Endothelial cell of umbilical vein (primary cell): ENCODE measurements at regions not wholly inside any gene's neighbourhood (a gene's known extent, or its start where the extent isn't known, plus 50 kb on each side); places are given as distances from the start of the nearest gene placed in this dataset.

Source experiments
- POLR2A ChIP-seq: IDR thresholded peaks from 2 replicates; pipeline ENCODE4 v1.6.1; 2012; ENCODE audit warnings: low read depth, mild to moderate bottlenecking, control low read depth, low read length
- TF ChIP-seq, protein P1 (sequence below), 2 donors: IDR thresholded peaks; 1 replicate in 1 of 2; 2 replicates in 1 of 2; pipeline ENCODE4 v1.5.1; 2011; ENCODE audit warnings: low read length in 2 of 2, mild to moderate bottlenecking in 2 of 2, moderate library complexity in 2 of 2, control low read depth in 1 of 2, inconsistent platforms in 1 of 2, low read depth in 1 of 2; ENCODE audit not compliant: insufficient read depth in 1 of 2; ENCODE audit errors: extremely low read depth in 1 of 2

DNA sequence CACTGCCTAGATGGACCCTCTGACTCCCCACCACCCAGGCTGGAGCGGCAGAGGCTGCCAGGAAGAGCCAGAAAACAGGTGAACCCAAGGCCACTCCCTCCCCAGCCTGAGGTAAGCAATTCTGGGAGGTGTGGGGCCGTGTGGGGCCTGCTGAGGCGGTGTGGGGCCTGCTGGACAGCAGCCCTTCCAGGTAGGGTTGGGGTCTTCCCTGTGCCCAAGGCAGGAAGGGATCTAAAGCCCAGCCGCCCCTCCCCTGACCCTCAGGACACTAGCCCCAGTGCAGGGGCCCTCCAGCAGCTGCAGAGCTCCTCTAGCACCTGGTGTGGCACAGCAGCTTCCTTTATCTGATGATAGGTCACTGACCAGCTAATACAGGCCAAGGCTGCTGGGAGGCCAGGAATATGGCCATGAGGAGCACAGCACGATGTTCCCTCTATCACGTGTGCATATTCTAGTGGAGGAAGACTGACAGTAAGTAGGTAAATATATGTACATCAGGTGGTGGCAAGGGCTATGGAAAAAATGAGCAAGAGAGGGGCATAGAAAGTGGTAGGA, 86.9 kb downstream of the IER5 start:
- no peak for TF ChIP-seq POLR2A
- TF ChIP-seq, protein P1, sequence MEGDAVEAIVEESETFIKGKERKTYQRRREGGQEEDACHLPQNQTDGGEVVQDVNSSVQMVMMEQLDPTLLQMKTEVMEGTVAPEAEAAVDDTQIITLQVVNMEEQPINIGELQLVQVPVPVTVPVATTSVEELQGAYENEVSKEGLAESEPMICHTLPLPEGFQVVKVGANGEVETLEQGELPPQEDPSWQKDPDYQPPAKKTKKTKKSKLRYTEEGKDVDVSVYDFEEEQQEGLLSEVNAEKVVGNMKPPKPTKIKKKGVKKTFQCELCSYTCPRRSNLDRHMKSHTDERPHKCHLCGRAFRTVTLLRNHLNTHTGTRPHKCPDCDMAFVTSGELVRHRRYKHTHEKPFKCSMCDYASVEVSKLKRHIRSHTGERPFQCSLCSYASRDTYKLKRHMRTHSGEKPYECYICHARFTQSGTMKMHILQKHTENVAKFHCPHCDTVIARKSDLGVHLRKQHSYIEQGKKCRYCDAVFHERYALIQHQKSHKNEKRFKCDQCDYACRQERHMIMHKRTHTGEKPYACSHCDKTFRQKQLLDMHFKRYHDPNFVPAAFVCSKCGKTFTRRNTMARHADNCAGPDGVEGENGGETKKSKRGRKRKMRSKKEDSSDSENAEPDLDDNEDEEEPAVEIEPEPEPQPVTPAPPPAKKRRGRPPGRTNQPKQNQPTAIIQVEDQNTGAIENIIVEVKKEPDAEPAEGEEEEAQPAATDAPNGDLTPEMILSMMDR (IDR thresholded peaks at IDR 0.05; ENCODE audit: extremely low read depth in 1 of 2, insufficient read depth in 1 of 2, low read depth in 1 of 2, low read length in 2 of 2): no peak
